ENCODE measurements at regions not wholly inside any gene's neighbourhood (a gene's known extent, or its start where the extent isn't known, plus 50 kb on each side); places are given as distances from the start of the nearest gene placed in this dataset.

GRCh38 chr15:58332676-58333400 lies 99.0 kb upstream of the LIPC start:
- peaks cover 38% of the 10 kb centered on the region for H3K4me1 Mint-ChIP-seq (ENCODE audit: low read depth)
- ATAC-seq (ENCODE audit: poor library complexity) = no peak
- no peak overlapping the region for H3K4me3 Mint-ChIP-seq

GRCh38 chr15:58334803-58335202 lies 97.0 kb upstream of the LIPC start:
- Mint-ChIP-seq H3K4me3 (no peak overlapping the region), H3K27me3 (no peaks in the 10 kb centered on the region), H3K9me3 (peaks cover 4% of the 10 kb centered on the region), H3K36me3 (ENCODE audit: low read depth) (no peaks in the 10 kb centered on the region), H3K27ac (no peak overlapping the region), H3K4me1 (ENCODE audit: low read depth) (peaks cover 37% of the 10 kb centered on the region)
- Histone ChIP-seq H3K36me3 (ENCODE audit: insufficient read depth, low read length) (no peaks in the 10 kb centered on the region), H3K27ac (ENCODE audit: low read depth in 1 of 2, low read length in 2 of 2) (no peak overlapping the region), H3K4me3 (ENCODE audit: low read length) (no peak overlapping the region), H3K27me3 (ENCODE audit: control insufficient read depth in 1 of 2, insufficient read depth in 2 of 2, low read length in 2 of 2) (no peaks in the 10 kb centered on the region), H3K9me3 (ENCODE audit: control insufficient read depth in 1 of 2, insufficient read depth in 1 of 2, low read length in 2 of 2) (no peaks in the 10 kb centered on the region), H3K4me1 (ENCODE audit: insufficient read depth, low read length) (peaks cover 29% of the 10 kb centered on the region)
- intact Hi-C loops (cut with DNase I, micrococcal nuclease) = no loop called here
- DNase-seq (no peak), ATAC-seq (ENCODE audit: poor library complexity) (no peak)
- POLR2A ChIA-PET = no interaction called here
- CTCF ChIA-PET = no interaction called here
- TF ChIP-seq CTCF (IDR thresholded peaks at IDR 0.05) = no peak

More at GRCh38 chr15:58332676-58333400, 99.0 kb upstream of the LIPC start:
- Mint-ChIP-seq H3K9me3 (peaks cover 4% of the 10 kb centered on the region), H3K27me3 (no peaks in the 10 kb centered on the region), H3K36me3 (ENCODE audit: low read depth) (no peaks in the 10 kb centered on the region), H3K27ac (peak overlapping the region; percentile 78)
- Histone ChIP-seq H3K27me3 (ENCODE audit: control insufficient read depth in 1 of 2, insufficient read depth in 2 of 2, low read length in 2 of 2) (no peaks in the 10 kb centered on the region), H3K9me3 (ENCODE audit: control insufficient read depth in 1 of 2, insufficient read depth in 1 of 2, low read length in 2 of 2) (no peaks in the 10 kb centered on the region), H3K4me3 (ENCODE audit: low read length) (no peak overlapping the region), H3K4me1 (ENCODE audit: insufficient read depth, low read length) (peaks cover 29% of the 10 kb centered on the region), H3K36me3 (ENCODE audit: insufficient read depth, low read length) (no peaks in the 10 kb centered on the region), H3K27ac (ENCODE audit: low read depth in 1 of 2, low read length in 2 of 2) (peak overlapping the region in 1 of 2 donors; percentile 50)
- TF ChIP-seq CTCF (IDR thresholded peaks at IDR 0.05) = no peak
- POLR2A ChIA-PET = no interaction called here
- CTCF ChIA-PET = interaction anchor here (1.8 kb wide), 1 partner anchor 23 kb away, joined by 3 read pairs; no protein-coding TSS in a partner anchor
- intact Hi-C loops (cut with DNase I, micrococcal nuclease) = no loop called here
- peak in 1 of 14 experiments; percentile 4 for DNase-seq

- intact Hi-C loops (cut with DNase I, micrococcal nuclease) = no loop called here
- TF ChIP-seq CTCF (IDR thresholded peaks at IDR 0.05) = no peak
- Histone ChIP-seq H3K27me3 (ENCODE audit: control insufficient read depth in 1 of 2, insufficient read depth in 2 of 2, low read length in 2 of 2) (no peaks in the 10 kb centered on the region), H3K27ac (ENCODE audit: low read depth in 1 of 2, low read length in 2 of 2) (no peak overlapping the region), H3K4me1 (ENCODE audit: insufficient read depth, low read length) (peaks cover 18% of the 10 kb centered on the region), H3K4me3 (ENCODE audit: low read length) (no peak overlapping the region), H3K9me3 (ENCODE audit: control insufficient read depth in 1 of 2, insufficient read depth in 1 of 2, low read length in 2 of 2) (no peaks in the 10 kb centered on the region), H3K36me3 (ENCODE audit: insufficient read depth, low read length) (no peaks in the 10 kb centered on the region)
- no peaks in the 10 kb centered on the region for H3K36me3 Mint-ChIP-seq (ENCODE audit: low read depth)
- no peaks in the 10 kb centered on the region for H3K27me3 Mint-ChIP-seq
- no peak overlapping the region for H3K27ac Mint-ChIP-seq
- ATAC-seq (ENCODE audit: poor library complexity) = no peak
- peaks cover 4% of the 10 kb centered on the region for H3K9me3 Mint-ChIP-seq
- CTCF ChIA-PET = no interaction called here
- POLR2A ChIA-PET = no interaction called here
- peaks cover 23% of the 10 kb centered on the region for H3K4me1 Mint-ChIP-seq (ENCODE audit: low read depth)
- DNase-seq = no peak
- H3K4me3 Mint-ChIP-seq = no peak overlapping the region
Observed at GRCh38 chr15:58336161-58336560, 95.6 kb upstream of the LIPC start.

Data from CD4-positive, alpha-beta T cell (primary cell).